HepG2 (cell line): ENCODE measurements at regions not wholly inside any gene's neighbourhood (a gene's known extent, or its start where the extent isn't known, plus 50 kb on each side); places are given as distances from the start of the nearest gene placed in this dataset.

Experiments used
- CEBPG ChIP-seq: IDR thresholded peaks from 2 replicates; pipeline ENCODE4 v1.6.1; 2016
- CTCF ChIP-seq: sonication (generic); formaldehyde crosslinking; IDR thresholded peaks from 2 replicates; pipeline ENCODE4 v1.5.0; 2020; ENCODE audit warnings: mild to moderate bottlenecking, missing genetic modification reagents, moderate library complexity
- ESRRA ChIP-seq: sonication (generic); formaldehyde crosslinking; IDR thresholded peaks from 2 replicates; pipeline ENCODE4 v1.5.1; 2020; ENCODE audit warnings: mild to moderate bottlenecking, low read depth, missing genetic modification reagents
- FOXM1 ChIP-seq: sonication (generic); formaldehyde crosslinking; IDR thresholded peaks from 2 replicates; pipeline ENCODE4 v1.5.0; 2020; ENCODE audit warnings: missing genetic modification reagents
- HNRNPL ChIP-seq: fragments of 200-400 bp; formaldehyde crosslinking; IDR thresholded peaks from 2 replicates; pipeline ENCODE4 v1.6.1; 2017; ENCODE audit warnings: mild to moderate bottlenecking, low read depth, low read length
- IRF2 ChIP-seq: IDR thresholded peaks from 2 replicates; pipeline ENCODE4 v1.6.1; 2018; ENCODE audit warnings: missing genetic modification reagents, missing compliant biosample characterization
- MXI1 ChIP-seq: IDR thresholded peaks from 3 replicates; pipeline ENCODE4 v1.6.1; 2012; ENCODE audit warnings: low read depth, low read length, inconsistent platforms, borderline replicate concordance
- PRMT3 ChIP-seq: sonication (generic); formaldehyde crosslinking; IDR thresholded peaks from 2 replicates; pipeline ENCODE4 v1.8.1; 2022; ENCODE audit warnings: low read depth, mild to moderate bottlenecking, moderate library complexity, missing genetic modification reagents, borderline replicate concordance
- REST ChIP-seq, 2 experiments: IDR thresholded peaks; 2 replicates each; pipeline ENCODE4 v1.6.1; 2011 to 2012; ENCODE audit warnings: low read length in 2 of 2, borderline replicate concordance in 1 of 2, low read depth in 1 of 2, mild to moderate bottlenecking in 1 of 2, moderate library complexity in 1 of 2
- ZBTB7B ChIP-seq: sonication (generic); formaldehyde crosslinking; IDR thresholded peaks from 2 replicates; pipeline ENCODE4 v1.4.0; 2020; ENCODE audit warnings: missing genetic modification reagents
- ZNF274 ChIP-seq: sonication (generic); formaldehyde crosslinking; IDR thresholded peaks from 2 replicates; pipeline ENCODE4 v1.5.1; 2020; ENCODE audit warnings: mild to moderate bottlenecking, missing genetic modification reagents
- ZNF484 ChIP-seq: sonication (generic); formaldehyde crosslinking; IDR thresholded peaks from 2 replicates; pipeline ENCODE4 v1.5.1; 2020; ENCODE audit warnings: mild to moderate bottlenecking, low read depth, missing genetic modification reagents, borderline replicate concordance

- TF ChIP-seq HNRNPL: no peak
- TF ChIP-seq PRMT3 (CRISPR knock-in tag): no peak
- no peak for TF ChIP-seq REST (IDR thresholded peaks at IDR 0.05; ENCODE audit: borderline replicate concordance in 1 of 2, low read depth in 1 of 2, low read length in 2 of 2)
- TF ChIP-seq ZBTB7B: no peak
- no peak for TF ChIP-seq ESRRA (CRISPR knock-in tag)
- TF ChIP-seq ZNF274 (CRISPR knock-in tag): no peak
- TF ChIP-seq ZNF484: no peak
- no peak for TF ChIP-seq FOXM1 (CRISPR knock-in tag)
- no peak for TF ChIP-seq CTCF
- TF ChIP-seq IRF2 (CRISPR knock-in tag): no peak
- no peak for TF ChIP-seq MXI1
- TF ChIP-seq CEBPG (CRISPR knock-in tag): no peak
These were observed 188.7 kb upstream of the MINDY3 start for GRCh38 chr10:16049050-16049449.
